ENCODE measurements at regions not wholly inside any gene's neighbourhood (a gene's known extent, or its start where the extent isn't known, plus 50 kb on each side); places are given as distances from the start of the nearest gene placed in this dataset.

- DNase-seq, result peak; percentile 51
- Histone ChIP-seq H4K20me1 (ENCODE audit: insufficient read depth, low read depth, low read length) (no peaks in the 10 kb centered on the region), H3K9me2 (replicated peaks; ENCODE audit: insufficient read depth, low read length) (no peaks in the 10 kb centered on the region; the same call in 1 of the 2 replicates), H3K4me1 (ENCODE audit: low read length) (no peaks in the 10 kb centered on the region), H3K9me3 (ENCODE audit: low read length) (peaks cover 13% of the 10 kb centered on the region; the same call in 1 of the 2 replicates), H3K27me3 (ENCODE audit: low read length) (no peaks in the 10 kb centered on the region), H3K9ac (ENCODE audit: low read length) (no peak overlapping the region), H2AFZ (ENCODE audit: low read length) (no peak overlapping the region), H3K27ac (ENCODE audit: low read length) (no peak overlapping the region), H3K4me2 (ENCODE audit: low read depth, low read length, poor library complexity, severe bottlenecking) (no peak overlapping the region), H3K79me2 (ENCODE audit: low read length) (no peaks in the 10 kb centered on the region), H3K4me3 (ENCODE audit: low read length) (no peak overlapping the region), H3K36me3 (ENCODE audit: insufficient read depth, low read length) (no peaks in the 10 kb centered on the region)
These were observed 503.9 kb upstream of the EYS start for GRCh38 chr6:66210964-66211363.

- H3K27ac ChIP-seq (ENCODE audit: low read length), result no peak overlapping the region
- no peaks in the 10 kb centered on the region for H3K36me3 ChIP-seq (ENCODE audit: insufficient read depth, low read length)
- no peaks in the 10 kb centered on the region for H3K9me2 ChIP-seq (replicated peaks; ENCODE audit: insufficient read depth, low read length)
- no peaks in the 10 kb centered on the region for H3K9me3 ChIP-seq (ENCODE audit: low read length)
- no peaks in the 10 kb centered on the region for H3K79me2 ChIP-seq (ENCODE audit: low read length)
- no peaks in the 10 kb centered on the region for H4K20me1 ChIP-seq (ENCODE audit: insufficient read depth, low read depth, low read length)
- H3K9ac ChIP-seq (ENCODE audit: low read length), result no peak overlapping the region
- no peak for DNase-seq
- no peak overlapping the region for H2AFZ ChIP-seq (ENCODE audit: low read length)
- no peak overlapping the region for H3K4me2 ChIP-seq (ENCODE audit: low read depth, low read length, poor library complexity, severe bottlenecking)
- H3K4me3 ChIP-seq (ENCODE audit: low read length), result no peak overlapping the region
- H3K27me3 ChIP-seq (ENCODE audit: low read length), result no peaks in the 10 kb centered on the region
- no peaks in the 10 kb centered on the region for H3K4me1 ChIP-seq (ENCODE audit: low read length)
These were observed 493.4 kb upstream of the EYS start for GRCh38 chr6:66200390-66200789.

GRCh38 chr6:66199171-66199570 is 492.1 kb upstream of the EYS start:
- Histone ChIP-seq H3K4me1 (ENCODE audit: low read length) (no peaks in the 10 kb centered on the region), H3K4me3 (ENCODE audit: low read length) (no peak overlapping the region), H3K9ac (ENCODE audit: low read length) (no peak overlapping the region), H3K27me3 (ENCODE audit: low read length) (no peaks in the 10 kb centered on the region), H3K27ac (ENCODE audit: low read length) (no peak overlapping the region), H4K20me1 (ENCODE audit: insufficient read depth, low read depth, low read length) (no peaks in the 10 kb centered on the region), H3K9me2 (replicated peaks; ENCODE audit: insufficient read depth, low read length) (no peaks in the 10 kb centered on the region), H3K9me3 (ENCODE audit: low read length) (no peaks in the 10 kb centered on the region), H3K79me2 (ENCODE audit: low read length) (no peaks in the 10 kb centered on the region), H3K36me3 (ENCODE audit: insufficient read depth, low read length) (no peaks in the 10 kb centered on the region), H3K4me2 (ENCODE audit: low read depth, low read length, poor library complexity, severe bottlenecking) (no peak overlapping the region), H2AFZ (ENCODE audit: low read length) (no peak overlapping the region)
- DNase-seq, result no peak

GRCh38 chr6:66198062-66198624 is 491.1 kb upstream of the EYS start:
- no peak overlapping the region for H3K4me3 ChIP-seq (ENCODE audit: low read length)
- no peaks in the 10 kb centered on the region for H4K20me1 ChIP-seq (ENCODE audit: insufficient read depth, low read depth, low read length)
- no peaks in the 10 kb centered on the region for H3K79me2 ChIP-seq (ENCODE audit: low read length)
- no peaks in the 10 kb centered on the region for H3K9me2 ChIP-seq (replicated peaks; ENCODE audit: insufficient read depth, low read length)
- no peak overlapping the region for H2AFZ ChIP-seq (ENCODE audit: low read length)
- no peaks in the 10 kb centered on the region for H3K9me3 ChIP-seq (ENCODE audit: low read length)
- H3K27me3 ChIP-seq (ENCODE audit: low read length), result no peaks in the 10 kb centered on the region
- H3K4me2 ChIP-seq (ENCODE audit: low read depth, low read length, poor library complexity, severe bottlenecking), result no peak overlapping the region
- no peak overlapping the region for H3K27ac ChIP-seq (ENCODE audit: low read length)
- H3K4me1 ChIP-seq (ENCODE audit: low read length), result no peaks in the 10 kb centered on the region
- no peak overlapping the region for H3K9ac ChIP-seq (ENCODE audit: low read length)
- no peak for DNase-seq
- no peaks in the 10 kb centered on the region for H3K36me3 ChIP-seq (ENCODE audit: insufficient read depth, low read length)

- Histone ChIP-seq H3K27me3 (ENCODE audit: low read length) (no peaks in the 10 kb centered on the region), H3K9me2 (replicated peaks; ENCODE audit: insufficient read depth, low read length) (no peaks in the 10 kb centered on the region), H3K9ac (ENCODE audit: low read length) (no peak overlapping the region), H3K27ac (ENCODE audit: low read length) (no peak overlapping the region), H3K79me2 (ENCODE audit: low read length) (no peaks in the 10 kb centered on the region), H4K20me1 (ENCODE audit: insufficient read depth, low read depth, low read length) (no peaks in the 10 kb centered on the region), H3K36me3 (ENCODE audit: insufficient read depth, low read length) (no peaks in the 10 kb centered on the region), H3K4me3 (ENCODE audit: low read length) (no peak overlapping the region), H3K4me2 (ENCODE audit: low read depth, low read length, poor library complexity, severe bottlenecking) (no peak overlapping the region), H3K9me3 (ENCODE audit: low read length) (peaks cover 9% of the 10 kb centered on the region), H2AFZ (ENCODE audit: low read length) (no peak overlapping the region), H3K4me1 (ENCODE audit: low read length) (no peaks in the 10 kb centered on the region)
- DNase-seq, result no peak
These were observed 483.8 kb upstream of the EYS start for GRCh38 chr6:66190858-66191257.

- no peak overlapping the region for H3K9ac ChIP-seq (ENCODE audit: low read length)
- DNase-seq, result no peak
These were observed 482.9 kb upstream of the EYS start for GRCh38 chr6:66189915-66190314.

GRCh38 chr6:66186756-66187155 is 479.7 kb upstream of the EYS start:
- no peak for DNase-seq
- Histone ChIP-seq H3K4me2 (ENCODE audit: low read depth, low read length, poor library complexity, severe bottlenecking) (no peak overlapping the region), H2AFZ (ENCODE audit: low read length) (no peak overlapping the region), H3K79me2 (ENCODE audit: low read length) (no peaks in the 10 kb centered on the region), H3K9me2 (replicated peaks; ENCODE audit: insufficient read depth, low read length) (no peaks in the 10 kb centered on the region), H4K20me1 (ENCODE audit: insufficient read depth, low read depth, low read length) (no peaks in the 10 kb centered on the region), H3K4me1 (ENCODE audit: low read length) (no peaks in the 10 kb centered on the region), H3K27me3 (ENCODE audit: low read length) (no peaks in the 10 kb centered on the region), H3K36me3 (ENCODE audit: insufficient read depth, low read length) (no peaks in the 10 kb centered on the region), H3K4me3 (ENCODE audit: low read length) (no peak overlapping the region), H3K9ac (ENCODE audit: low read length) (no peak overlapping the region), H3K27ac (ENCODE audit: low read length) (no peak overlapping the region), H3K9me3 (ENCODE audit: low read length) (peaks cover 12% of the 10 kb centered on the region)

More at GRCh38 chr6:66189915-66190314, 482.9 kb upstream of the EYS start:
- H3K4me3 ChIP-seq (ENCODE audit: low read length), result no peak overlapping the region
- no peaks in the 10 kb centered on the region for H3K79me2 ChIP-seq (ENCODE audit: low read length)
- H3K27me3 ChIP-seq (ENCODE audit: low read length), result no peaks in the 10 kb centered on the region
- peaks cover 9% of the 10 kb centered on the region for H3K9me3 ChIP-seq (ENCODE audit: low read length)
- H3K36me3 ChIP-seq (ENCODE audit: insufficient read depth, low read length), result no peaks in the 10 kb centered on the region
- no peak overlapping the region for H2AFZ ChIP-seq (ENCODE audit: low read length)
- no peak overlapping the region for H3K27ac ChIP-seq (ENCODE audit: low read length)
- H3K4me1 ChIP-seq (ENCODE audit: low read length), result no peaks in the 10 kb centered on the region
- no peaks in the 10 kb centered on the region for H4K20me1 ChIP-seq (ENCODE audit: insufficient read depth, low read depth, low read length)
- H3K4me2 ChIP-seq (ENCODE audit: low read depth, low read length, poor library complexity, severe bottlenecking), result no peak overlapping the region
- H3K9me2 ChIP-seq (replicated peaks; ENCODE audit: insufficient read depth, low read length), result no peaks in the 10 kb centered on the region

GRCh38 chr6:66184091-66184490 is 477.1 kb upstream of the EYS start:
- Histone ChIP-seq H3K4me2 (ENCODE audit: low read depth, low read length, poor library complexity, severe bottlenecking) (no peak overlapping the region), H3K9me2 (replicated peaks; ENCODE audit: insufficient read depth, low read length) (no peaks in the 10 kb centered on the region), H2AFZ (ENCODE audit: low read length) (no peak overlapping the region), H3K27ac (ENCODE audit: low read length) (no peak overlapping the region), H3K27me3 (ENCODE audit: low read length) (no peaks in the 10 kb centered on the region), H3K79me2 (ENCODE audit: low read length) (no peaks in the 10 kb centered on the region), H4K20me1 (ENCODE audit: insufficient read depth, low read depth, low read length) (no peaks in the 10 kb centered on the region), H3K36me3 (ENCODE audit: insufficient read depth, low read length) (no peaks in the 10 kb centered on the region), H3K9me3 (ENCODE audit: low read length) (peaks cover 11% of the 10 kb centered on the region), H3K4me3 (ENCODE audit: low read length) (no peak overlapping the region), H3K4me1 (ENCODE audit: low read length) (no peaks in the 10 kb centered on the region), H3K9ac (ENCODE audit: low read length) (no peak overlapping the region)
- DNase-seq, result no peak

GRCh38 chr6:66179361-66179760 is 472.3 kb upstream of the EYS start:
- Histone ChIP-seq H3K9me3 (ENCODE audit: low read length) (peaks cover 11% of the 10 kb centered on the region), H4K20me1 (ENCODE audit: insufficient read depth, low read depth, low read length) (no peaks in the 10 kb centered on the region), H3K4me3 (ENCODE audit: low read length) (no peak overlapping the region), H3K9me2 (replicated peaks; ENCODE audit: insufficient read depth, low read length) (no peaks in the 10 kb centered on the region), H3K27ac (ENCODE audit: low read length) (no peak overlapping the region), H3K79me2 (ENCODE audit: low read length) (no peaks in the 10 kb centered on the region), H3K27me3 (ENCODE audit: low read length) (no peaks in the 10 kb centered on the region), H3K4me1 (ENCODE audit: low read length) (no peaks in the 10 kb centered on the region), H3K4me2 (ENCODE audit: low read depth, low read length, poor library complexity, severe bottlenecking) (no peak overlapping the region), H2AFZ (ENCODE audit: low read length) (no peak overlapping the region), H3K9ac (ENCODE audit: low read length) (no peak overlapping the region), H3K36me3 (ENCODE audit: insufficient read depth, low read length) (no peaks in the 10 kb centered on the region)
- no peak for DNase-seq

Measured in Karpas-422 (cell line).